GM12878 (cell line): ENCODE measurements at regions not wholly inside any gene's neighbourhood (a gene's known extent, or its start where the extent isn't known, plus 50 kb on each side); places are given as distances from the start of the nearest gene placed in this dataset.

ENCODE experiments used
- ATAC-seq: fragments of 200-7000 bp; cut with Tn5 transposase; 3 replicates; pipeline ENCODE4 v1.9.1; 2020; ENCODE audit warnings: mild to moderate bottlenecking, moderate library complexity
- BruUV-seq: library from RNA; stranded (reverse); fragments of 400-500 nt; replicated peaks from 2 replicates; lab custom pipeline; 2021; lab: Mats Ljungman, UMichigan
- CTCF ChIA-PET: fragments of 300-600 bp; sonication (Branson Sonifier 250); formaldehyde crosslinking; extraction: SDS; loops from one replicate; lab custom pipeline; 2021; ENCODE audit warnings: inconsistent platforms; lab: Yijun Ruan, JAX
- POLR2A ChIA-PET: fragments of 350-600 bp; formaldehyde crosslinking; extraction: SDS; loops from one replicate; lab custom pipeline; 2021; ENCODE audit warnings: inconsistent platforms; lab: Charles Lee
- RAD21 ChIA-PET: fragments of 300-600 bp; sonication (Branson Sonifier 250); formaldehyde crosslinking; loops from one replicate; lab custom pipeline; 2023; ENCODE audit warnings: antibody characterized with exemption; ENCODE audit not compliant: unreplicated experiment; lab: Charles Lee
- SMC1A ChIA-PET: fragments of 300-600 bp; sonication (Branson Sonifier 250); formaldehyde crosslinking; loops from one replicate; lab custom pipeline; 2023; ENCODE audit not compliant: unreplicated experiment, uncharacterized antibody; lab: Charles Lee
- DNase-seq: peaks from one replicate; pipeline ENCODE4 v3.0.0-alpha.2; 2011; ENCODE audit warnings: low read depth, low spot score
- FAIRE-seq: peaks from 3 replicates; lab custom pipeline; 2011; peaks lifted over from hg19 to GRCh38; lab: Jason Lieb, UNC
- H2AFZ ChIP-seq: 2 replicates; pipeline ENCODE4 v1.6.0; 2011; ENCODE audit warnings: low read depth, low read length, control low read depth; ENCODE audit not compliant: control insufficient read depth
- H3K27ac ChIP-seq: 2 replicates; pipeline ENCODE4 v1.5.1; 2011; ENCODE audit warnings: control low read depth; ENCODE audit not compliant: control insufficient read depth, insufficient read depth
- H3K27me3 ChIP-seq, 2 experiments: replicated peaks in 1 of 2; 2 replicates each; pipeline versions ENCODE4 v1.6.0 to v1.6.1; 2011; ENCODE audit warnings: low read length in 1 of 2; ENCODE audit not compliant: control insufficient read depth in 2 of 2, insufficient read depth in 2 of 2
- H3K36me3 ChIP-seq, 2 experiments: 2 replicates each; pipeline ENCODE4 v1.5.1; 2011; ENCODE audit warnings: low read length in 1 of 2; ENCODE audit not compliant: control insufficient read depth in 2 of 2, insufficient read depth in 2 of 2
- H3K4me1 ChIP-seq: 2 replicates; pipeline ENCODE4 v1.6.1; 2011; ENCODE audit warnings: mild to moderate bottlenecking, low read length, moderate library complexity, mixed read lengths; ENCODE audit not compliant: control insufficient read depth, insufficient read depth
- H3K4me2 ChIP-seq: 2 replicates; pipeline ENCODE4 v1.6.0; 2011; ENCODE audit warnings: control low read depth; ENCODE audit not compliant: control insufficient read depth, insufficient read depth
- H3K4me3 ChIP-seq: fragments of 200-600 bp; sonication (generic); 2 replicates; pipeline ENCODE4 v1.5.1; 2016
- H3K79me2 ChIP-seq: 2 replicates; pipeline ENCODE4 v1.6.0; 2011; ENCODE audit warnings: low read length; ENCODE audit not compliant: control insufficient read depth, insufficient read depth
- H3K9ac ChIP-seq: 2 replicates; pipeline ENCODE4 v1.8.0; 2011; ENCODE audit warnings: low read length, control low read depth, mixed read lengths; ENCODE audit not compliant: control insufficient read depth, insufficient read depth
- H3K9me3 ChIP-seq: replicated peaks from 3 replicates; pipeline ENCODE4 v1.5.1; 2011; ENCODE audit warnings: mild to moderate bottlenecking, low read length; ENCODE audit not compliant: control insufficient read depth, insufficient read depth
- H4K20me1 ChIP-seq: 2 replicates; pipeline ENCODE4 v1.6.0; 2011; ENCODE audit not compliant: control insufficient read depth, insufficient read depth
- ASH2L ChIP-seq: fragments of 300-600, 200-600 bp; sonication (generic); IDR thresholded peaks from 2 replicates; pipeline ENCODE4 v1.6.1; 2017; ENCODE audit warnings: low read depth, mild to moderate bottlenecking, borderline replicate concordance
- BRCA1 ChIP-seq: IDR thresholded peaks from 2 replicates; pipeline ENCODE4 v1.6.1; 2011; ENCODE audit warnings: low read depth, low read length, improper control_type of control experiment
- CBFB ChIP-seq: IDR thresholded peaks from 2 replicates; pipeline ENCODE4 v1.6.1; 2016; ENCODE audit warnings: antibody characterized with exemption, low read depth
- FOS ChIP-seq: IDR thresholded peaks from 3 replicates; pipeline ENCODE4 v1.6.1; 2011; ENCODE audit warnings: borderline replicate concordance; ENCODE audit not compliant: insufficient read length; ENCODE audit errors: extremely low read depth
- MYC ChIP-seq: IDR thresholded peaks from 2 replicates; pipeline ENCODE4 v1.6.1; 2011; ENCODE audit warnings: mild to moderate bottlenecking, low read length, moderate library complexity, inconsistent platforms; ENCODE audit not compliant: insufficient read depth, insufficient replicate concordance, insufficient read length, severe bottlenecking
- NRF1 ChIP-seq: conservative IDR thresholded peaks from 2 replicates; pipeline ENCODE4 v1.6.1; 2011; ENCODE audit warnings: mild to moderate bottlenecking, low read depth, low read length, improper control_type of control experiment
- RB1 ChIP-seq: fragments of 450-650 bp; formaldehyde crosslinking; IDR thresholded peaks from 2 replicates; pipeline ENCODE4 v1.6.1; 2017; ENCODE audit warnings: mild to moderate bottlenecking, borderline replicate concordance
- RCOR1 ChIP-seq: conservative IDR thresholded peaks from 2 replicates; pipeline ENCODE4 v1.6.1; 2012; ENCODE audit warnings: low read depth, low read length, improper control_type of control experiment
- SKIL ChIP-seq: fragments of 450-650 bp; IDR thresholded peaks from 2 replicates; pipeline ENCODE4 v1.6.1; 2017; ENCODE audit warnings: mild to moderate bottlenecking, low read depth, inconsistent platforms; ENCODE audit not compliant: poor library complexity, severe bottlenecking
- SREBF1 ChIP-seq: IDR thresholded peaks from 2 replicates; pipeline ENCODE4 v1.6.1; 2012; ENCODE audit warnings: mild to moderate bottlenecking, low read length
- ZNF24 ChIP-seq: fragments of 450-650 bp; IDR thresholded peaks from 2 replicates; pipeline ENCODE4 v1.6.1; 2017; ENCODE audit warnings: antibody characterized with exemption, mild to moderate bottlenecking
- WGBS: methylation state at CpG from one replicate; pipeline ENCODE4 v1.1.6; 2016; ENCODE audit warnings: low lambda C conversion rate; ENCODE audit not compliant: insufficient replicate concordance, insufficient coverage; ENCODE audit errors: missing lambda C conversion rate; 5-methylcytosine and 5-hydroxymethylcytosine counted together
- in situ Hi-C: fragments of 300-500 bp; cut with MboI; formaldehyde crosslinking; loops from 9 replicates; pipeline ENCODE4 v1.14.3; 2018; ENCODE audit warnings: mixed read lengths
- intact Hi-C: fragments of 100-400 bp; cut with micrococcal nuclease; formaldehyde crosslinking; loops from one replicate; pipeline ENCODE4 v1.14.2; 2022; ENCODE audit not compliant: unreplicated experiment

DNA sequence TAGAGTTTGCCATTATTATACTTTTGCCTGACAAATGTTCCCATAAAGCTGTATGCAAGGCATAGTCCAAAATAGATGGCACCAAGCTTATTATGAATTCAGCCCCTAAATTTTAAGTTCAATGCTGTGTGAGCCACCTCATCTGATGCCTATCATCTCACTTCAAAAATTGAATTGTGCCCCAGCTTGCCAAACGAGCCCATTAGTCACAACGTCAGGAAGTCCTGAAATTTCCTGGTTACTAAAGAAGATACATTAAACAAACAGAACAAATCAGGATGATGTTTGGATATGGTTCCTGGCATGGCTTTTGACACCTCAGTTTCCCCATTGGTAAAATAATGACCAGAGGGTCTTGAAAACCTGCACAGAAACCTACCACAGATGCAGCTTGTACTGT, 147.5 kb upstream of the SOX21 start:
- Histone ChIP-seq H3K4me2 (no peak overlapping the region), H3K27me3 (0 out of 4 replicates have a peak, but pooled peaks cover 0 to 1% of the 10 kb centered on the region in 2 experiments), H3K9me3 (no peaks in the 10 kb centered on the region), H3K27ac (no peak overlapping the region), H3K79me2 (no peaks in the 10 kb centered on the region), H3K4me1 (no peaks in the 10 kb centered on the region), H3K4me3 (no peak overlapping the region), H4K20me1 (no peaks in the 10 kb centered on the region), H2AFZ (no peak overlapping the region), H3K9ac (no peak overlapping the region), H3K36me3 (no peaks in the 10 kb centered on the region)
- ChIA-PET RAD21 (no interaction called here), SMC1A (no interaction called here), CTCF (no interaction called here), POLR2A (no interaction called here)
- TF ChIP-seq SKIL (no peak), SREBF1 (no peak), NRF1 (no peak), RCOR1 (no peak), CBFB (no peak), ZNF24 (no peak), BRCA1 (no peak), MYC (no peak), ASH2L (no peak), FOS (no peak), RB1 (no peak)
- WGBS, result 11% methylated on average over 2 of the region's 2 CpGs
- intact Hi-C loops (no loop called here), in situ Hi-C loops (no loop called here)
- ATAC-seq, result no peak
- no peak for DNase-seq
- no peak for FAIRE-seq
- no TSS peak for BruUV-seq
